NB4 (cell line): ENCODE measurements at regions not wholly inside any gene's neighbourhood (a gene's known extent, or its start where the extent isn't known, plus 50 kb on each side); places are given as distances from the start of the nearest gene placed in this dataset.

Source experiments
- CTCF ChIP-seq: IDR thresholded peaks from one replicate; pipeline ENCODE4 v1.5.1; 2012; ENCODE audit warnings: low read depth, low read length
- MAX ChIP-seq: IDR thresholded peaks from 2 replicates; pipeline ENCODE4 v1.6.1; 2011; ENCODE audit warnings: low read depth, low read length
- MYC ChIP-seq: IDR thresholded peaks from 2 replicates; pipeline ENCODE4 v1.6.1; 2011; ENCODE audit warnings: low read depth, low read length
- POLR2A ChIP-seq: IDR thresholded peaks from 2 replicates; pipeline ENCODE4 v1.6.1; 2011; ENCODE audit warnings: mild to moderate bottlenecking; ENCODE audit not compliant: insufficient read length; ENCODE audit errors: extremely low read depth

GRCh38 chr1:234942879-234943506, 185.6 kb downstream of the TOMM20 start:
- TF ChIP-seq POLR2A (no peak), MAX (no peak), CTCF (no peak), MYC (no peak)
